GM18870 (cell line): ENCODE measurements at regions not wholly inside any gene's neighbourhood (a gene's known extent, or its start where the extent isn't known, plus 50 kb on each side); places are given as distances from the start of the nearest gene placed in this dataset.
"Not testable (repeated sequence)": the region's sequence is repeated elsewhere in the genome, so short reads cannot be mapped to it uniquely, and the experiment has no call there.

ENCODE experiments used
- ATAC-seq: cut with Tn5 transposase; IDR thresholded peaks from one replicate; pipeline ENCODE4 v1.9.1; 2021; ENCODE audit warnings: moderate library complexity; ENCODE audit not compliant: unreplicated experiment

DNA sequence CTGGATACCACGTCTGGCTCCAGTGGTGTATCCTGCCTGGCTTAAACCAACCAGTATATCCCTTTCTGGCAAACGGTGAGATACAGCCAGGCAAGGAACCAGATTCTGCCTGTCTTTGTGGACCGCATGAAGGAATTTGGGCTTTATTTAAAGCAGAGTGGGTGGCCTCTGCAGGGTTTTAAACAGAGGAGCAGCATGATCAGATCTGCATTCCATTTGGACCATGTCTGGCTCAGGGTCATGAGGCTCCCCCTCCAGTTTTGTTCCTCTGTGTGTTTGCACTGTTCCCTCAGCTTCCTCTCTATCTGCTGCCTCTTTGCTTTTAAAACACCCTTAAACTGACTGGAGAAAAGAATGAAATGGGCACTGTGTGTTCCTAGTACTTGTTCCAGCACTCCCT is 195.0 kb downstream of the GIPC2 start:
- ATAC-seq = no peak

DNA sequence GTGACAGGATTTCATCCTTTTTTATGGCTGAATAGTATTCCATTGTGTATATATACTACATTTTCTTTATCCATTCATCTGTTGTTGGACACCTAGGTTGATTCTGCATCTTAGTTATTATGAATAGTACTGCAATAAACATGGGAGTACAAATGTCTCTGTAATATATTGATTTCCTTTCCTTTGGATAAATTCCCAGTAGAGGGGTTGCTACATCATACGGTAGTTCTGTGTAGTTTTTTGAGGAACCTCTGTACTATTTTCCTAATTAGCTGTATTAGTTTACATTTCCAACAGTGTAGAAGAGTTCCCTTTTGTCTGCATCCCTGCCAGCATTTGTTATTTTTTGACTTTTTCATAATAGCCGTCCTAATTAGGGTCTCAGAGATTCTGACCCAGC is 201.3 kb downstream of the GIPC2 start:
- no peak for ATAC-seq

DNA sequence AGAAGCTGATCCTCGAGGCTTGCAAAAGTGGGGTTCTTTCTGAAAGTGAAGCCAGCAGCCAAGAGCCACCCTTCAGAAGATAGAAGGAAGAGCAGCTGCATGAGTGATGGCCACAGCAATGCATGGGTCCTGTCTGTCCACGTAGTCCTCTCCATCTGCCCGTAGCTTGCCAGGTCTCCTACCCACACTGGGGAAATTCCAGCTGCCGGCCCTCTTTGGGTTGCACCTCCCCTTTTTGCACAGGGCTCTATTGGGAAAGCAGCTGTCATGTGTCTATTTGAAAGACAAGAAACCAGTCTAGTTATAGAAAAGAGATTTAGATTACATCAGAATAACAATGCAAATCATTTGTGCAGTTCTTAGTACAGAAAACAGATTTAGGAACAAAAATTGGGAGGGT is 204.4 kb downstream of the GIPC2 start:
- no peak for ATAC-seq

DNA sequence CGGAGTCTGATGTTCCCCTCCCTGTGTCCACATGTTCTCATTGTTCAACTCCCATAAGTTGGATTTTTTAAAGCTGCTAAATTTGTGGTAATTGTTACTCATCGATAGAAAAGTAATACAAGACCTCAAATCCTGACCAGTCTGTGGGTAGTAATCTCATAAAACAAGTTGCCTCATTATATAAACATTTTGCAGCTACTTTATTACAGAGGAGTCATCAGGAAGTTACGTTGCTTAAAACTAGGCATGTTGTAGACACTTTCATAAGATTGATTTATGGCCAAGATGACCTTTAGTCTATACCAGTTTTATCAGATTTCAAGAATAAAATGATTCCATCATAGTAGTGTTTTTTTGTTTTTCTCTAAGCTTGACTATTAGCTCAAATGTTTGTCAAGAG is 208.8 kb downstream of the GIPC2 start:
- ATAC-seq = no peak

DNA sequence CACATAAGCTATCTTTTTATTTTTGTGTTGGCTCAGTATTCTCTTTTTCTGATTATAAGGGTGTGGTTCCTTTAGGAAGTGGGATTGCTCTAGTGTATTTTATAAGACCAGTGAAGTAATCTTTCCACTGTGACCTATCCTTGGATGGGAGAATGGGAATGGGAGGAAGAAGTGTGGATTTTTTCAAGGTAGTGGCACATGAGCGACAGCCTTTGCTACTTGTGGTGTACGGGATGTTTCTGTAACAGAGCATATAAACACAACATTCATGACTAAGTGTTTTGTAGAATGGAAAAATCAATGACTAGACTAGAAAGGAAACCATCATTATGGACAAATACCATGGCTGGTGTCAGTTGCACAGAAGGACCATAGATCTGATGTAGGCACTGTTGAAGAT is 209.6 kb downstream of the GIPC2 start:
- ATAC-seq = no peak

DNA sequence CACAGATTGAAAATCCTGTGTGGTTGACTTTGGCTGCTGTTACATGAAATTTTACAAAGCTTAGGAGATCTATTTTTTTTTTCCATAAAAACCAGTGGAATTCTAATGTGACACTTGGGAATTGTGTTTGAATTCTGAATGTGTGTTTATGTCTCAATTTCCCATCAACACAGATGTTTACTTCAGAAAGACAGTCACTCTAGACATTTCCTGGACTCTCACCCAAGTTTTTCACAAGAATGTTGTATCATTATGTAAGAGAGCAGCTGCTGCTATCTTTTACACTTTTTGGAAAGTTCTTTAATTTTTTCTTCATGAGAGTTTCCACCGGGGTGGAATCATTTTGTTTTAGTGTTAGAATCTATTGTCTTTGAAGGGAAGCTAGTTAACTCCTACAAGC is 210.1 kb downstream of the GIPC2 start:
- no peak for ATAC-seq

DNA sequence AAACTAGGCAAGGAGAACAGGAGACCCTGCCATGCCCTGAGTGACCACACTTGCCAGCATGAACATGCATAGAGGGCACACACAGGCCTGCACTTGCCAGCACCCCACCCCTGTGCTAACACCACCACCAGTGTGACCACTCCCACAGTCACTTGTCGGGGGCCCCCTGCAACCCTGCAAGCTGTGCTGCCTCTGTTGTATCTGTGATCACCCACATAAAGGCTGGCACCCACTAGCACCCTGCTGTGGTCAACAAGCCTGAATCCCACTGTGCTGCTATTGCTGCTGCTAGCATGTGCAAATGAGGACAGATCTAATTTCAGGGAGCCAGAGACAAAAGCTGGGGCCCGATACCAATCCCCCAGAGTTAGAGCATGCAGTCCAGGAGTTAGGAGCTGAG is 217.7 kb downstream of the GIPC2 start:
- ATAC-seq = no peak

DNA sequence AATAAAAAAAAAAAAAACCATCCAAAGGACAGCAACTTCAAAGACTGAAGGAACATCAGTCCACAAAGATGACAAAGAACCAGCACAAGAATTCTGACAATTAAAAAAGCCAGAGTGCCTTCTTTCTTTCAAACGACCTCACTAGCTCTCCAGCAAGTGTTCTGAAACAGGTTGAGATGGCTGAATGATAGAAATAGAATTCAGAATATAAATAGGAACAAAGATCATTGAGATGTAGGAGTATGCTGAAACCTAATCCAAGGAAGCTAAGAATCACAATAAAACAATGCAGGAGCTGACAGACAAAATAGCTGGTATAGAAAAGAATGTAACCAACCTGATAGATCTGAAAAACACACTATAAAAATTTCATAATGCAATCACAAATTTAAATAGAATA is 218.2 kb downstream of the GIPC2 start:
- ATAC-seq = no peak

DNA sequence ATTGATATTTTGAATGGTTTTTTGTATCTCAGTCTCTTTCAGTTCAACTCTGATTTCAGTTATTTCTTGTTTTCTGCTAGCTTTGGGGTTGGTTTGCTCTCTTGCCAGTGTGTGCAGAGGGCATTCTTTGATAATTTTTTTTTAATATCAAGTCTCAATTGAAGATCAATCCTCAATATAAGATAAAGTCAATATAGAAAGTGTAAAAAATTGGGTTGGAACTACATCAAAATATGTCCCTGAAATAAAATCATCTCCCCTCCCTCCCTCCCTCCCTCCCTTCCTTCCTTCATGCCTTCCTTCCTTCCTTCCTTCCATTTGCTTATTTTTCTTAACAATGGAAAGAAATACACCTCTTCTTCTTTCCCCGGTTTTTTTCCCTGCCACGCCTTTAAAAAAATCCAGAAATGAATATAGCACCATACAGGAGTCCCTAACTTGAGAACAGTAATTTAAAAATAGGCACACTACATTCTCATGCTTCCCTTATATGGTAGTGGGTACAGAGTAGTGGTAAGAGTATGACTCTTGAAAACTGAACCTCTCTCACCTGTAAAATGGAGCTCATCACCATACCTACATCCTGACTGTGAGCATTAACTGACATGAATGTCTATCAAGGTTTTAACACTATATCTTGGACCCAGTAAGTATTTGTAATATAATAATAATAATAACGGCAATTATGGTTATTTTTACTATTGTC is 221.9 kb downstream of the GIPC2 start:
- no peak for ATAC-seq

DNA sequence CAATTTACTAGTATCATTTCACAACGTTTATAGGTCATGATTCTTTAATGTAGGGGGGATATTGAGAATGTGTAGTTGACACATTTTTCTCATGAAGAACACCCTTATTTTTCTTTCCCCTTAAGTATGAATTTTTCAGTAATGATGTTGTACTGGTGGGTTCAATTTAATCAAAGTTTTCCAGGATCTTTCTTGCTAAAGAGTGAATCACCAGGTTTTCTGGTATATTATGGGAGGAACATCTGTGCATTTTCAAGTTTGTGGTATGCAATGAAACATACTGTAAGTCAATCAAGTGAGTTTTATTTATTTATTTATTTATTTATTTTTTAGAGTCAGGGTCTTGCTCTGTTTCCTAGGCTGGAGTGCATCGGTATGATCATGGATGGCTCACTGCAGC is 221.2 kb upstream of the PTGFR start:
- ATAC-seq = no peak

DNA sequence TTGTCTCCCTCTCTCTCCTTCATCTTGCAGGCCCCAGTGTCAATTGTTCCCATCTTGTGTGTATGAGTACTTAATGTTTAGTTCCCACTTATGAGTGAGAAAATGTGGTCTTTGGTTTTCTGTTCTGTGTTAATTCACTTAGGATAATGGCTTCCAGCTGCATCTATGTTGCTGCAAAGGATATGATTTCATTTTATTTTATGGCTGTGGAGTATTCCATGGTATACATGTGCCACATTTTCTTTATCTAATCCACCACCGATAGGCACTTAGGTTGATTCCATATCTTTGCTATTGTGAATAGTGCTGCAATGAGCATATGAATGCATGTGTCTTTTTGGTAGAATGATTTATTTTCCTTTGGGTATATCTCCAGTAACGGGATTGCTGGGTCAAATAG is 219.4 kb upstream of the PTGFR start:
- ATAC-seq = not testable (repeated sequence)

DNA sequence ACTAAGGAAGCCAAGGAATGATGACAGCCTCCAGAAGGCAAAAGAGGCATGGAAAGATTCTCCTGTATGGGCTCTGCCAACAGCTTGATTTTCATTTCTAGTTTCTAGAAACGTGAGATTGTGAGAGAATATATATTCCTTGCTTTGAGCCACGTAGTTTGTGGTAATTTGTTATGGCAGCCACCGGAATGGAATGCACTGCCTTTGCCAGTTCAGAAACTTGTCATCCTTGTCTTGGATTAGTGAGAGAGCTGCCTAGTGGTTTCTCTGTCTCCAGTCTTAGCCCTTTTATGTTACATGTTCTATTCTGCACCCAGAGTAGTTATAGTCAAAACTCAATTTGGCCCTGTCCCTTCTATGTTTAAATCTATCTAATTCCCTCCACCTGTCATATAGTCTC is 216.0 kb upstream of the PTGFR start:
- ATAC-seq = no peak

DNA sequence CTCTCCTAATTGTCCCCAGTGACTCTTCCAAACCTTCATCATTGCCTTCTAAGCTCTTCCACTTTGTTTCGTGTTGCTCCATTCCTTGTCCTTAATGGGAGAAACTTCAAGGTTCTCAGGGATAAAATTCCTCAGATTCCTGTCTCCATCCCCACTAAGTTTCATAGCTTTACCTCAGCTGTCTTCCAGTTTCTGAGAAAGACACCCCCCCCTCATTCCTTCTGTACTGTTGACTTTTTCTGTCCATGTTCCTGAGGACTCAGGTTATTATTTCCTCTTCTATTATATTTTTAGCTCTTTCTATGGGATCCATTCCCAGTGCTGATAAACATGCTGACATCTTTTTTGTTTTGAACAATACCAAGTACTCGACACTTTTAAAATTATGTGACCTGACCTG is 215.3 kb upstream of the PTGFR start:
- ATAC-seq = no peak

DNA sequence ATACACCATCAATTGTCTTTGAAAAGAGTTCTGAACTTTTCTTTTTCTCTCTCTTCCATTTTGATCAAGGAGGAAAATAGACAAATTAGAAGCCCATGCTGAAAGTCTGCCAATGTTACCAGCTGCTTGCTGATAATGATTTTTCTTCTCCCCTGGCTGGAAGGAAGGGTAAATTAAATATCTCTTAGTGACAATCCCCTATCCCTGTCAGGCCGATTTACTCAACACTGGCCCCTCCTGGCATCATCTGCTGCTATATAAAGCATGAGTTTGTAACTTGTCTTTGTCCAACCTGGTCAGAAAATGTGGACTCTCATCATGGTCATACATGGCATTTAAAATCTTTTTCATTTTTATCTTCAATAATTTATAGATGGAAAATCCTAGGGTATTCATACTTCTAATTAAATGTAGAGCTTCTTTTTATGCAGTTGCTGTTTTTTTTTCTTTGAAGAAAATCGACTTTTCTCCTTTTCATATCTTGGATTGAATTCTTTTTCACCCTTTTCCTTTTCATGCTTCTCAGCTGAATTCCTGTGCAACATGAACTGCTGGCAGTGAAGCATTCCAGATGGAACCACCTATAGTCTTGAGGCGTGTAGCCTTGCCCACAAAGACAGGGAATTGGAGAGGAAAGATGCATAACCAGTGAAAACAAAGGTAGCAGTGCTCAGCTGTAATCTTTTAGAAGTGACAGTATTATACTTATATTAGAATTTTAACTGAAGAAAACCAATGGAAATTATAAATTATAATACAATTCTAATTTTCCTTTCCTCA is 214.7 kb upstream of the PTGFR start:
- no peak for ATAC-seq

DNA sequence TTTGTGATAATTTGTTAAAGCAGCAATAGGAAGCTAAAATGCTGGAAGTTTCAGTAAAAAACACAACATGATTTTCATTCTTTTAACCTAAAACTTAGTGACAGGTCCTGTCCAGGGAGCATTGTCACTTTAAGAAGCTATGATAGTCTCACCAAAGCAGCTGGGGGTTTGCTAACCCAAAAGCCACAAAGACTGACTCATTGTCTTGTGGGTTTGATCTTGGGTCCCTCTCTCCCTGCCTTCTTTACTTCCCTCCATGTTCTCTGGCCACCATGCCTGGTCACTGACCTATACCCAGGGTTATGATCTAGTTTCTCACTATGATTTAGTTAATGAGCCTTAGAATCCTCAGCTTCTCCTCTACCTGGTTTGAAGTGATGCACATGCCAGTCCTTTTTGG is 213.5 kb upstream of the PTGFR start:
- ATAC-seq = peak; percentile 83

DNA sequence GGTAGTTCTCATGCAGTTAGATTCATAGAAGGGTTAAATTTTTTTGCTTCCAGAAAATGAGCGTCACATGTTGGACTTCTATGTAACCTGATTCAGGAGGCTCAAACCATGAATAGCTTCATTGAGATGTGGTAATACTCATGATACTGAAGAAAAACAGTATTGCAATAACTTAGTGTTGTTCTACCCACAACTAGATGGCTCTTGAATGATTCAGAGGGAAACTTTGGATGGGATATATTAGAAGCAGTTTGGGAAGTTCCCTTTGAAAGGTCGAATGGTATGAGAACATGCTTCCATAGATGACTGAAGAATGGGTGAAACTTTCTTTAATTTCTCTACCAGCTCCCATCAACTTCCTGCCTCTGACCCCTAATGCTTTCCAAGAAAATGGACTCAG is 211.7 kb upstream of the PTGFR start:
- ATAC-seq = no peak

DNA sequence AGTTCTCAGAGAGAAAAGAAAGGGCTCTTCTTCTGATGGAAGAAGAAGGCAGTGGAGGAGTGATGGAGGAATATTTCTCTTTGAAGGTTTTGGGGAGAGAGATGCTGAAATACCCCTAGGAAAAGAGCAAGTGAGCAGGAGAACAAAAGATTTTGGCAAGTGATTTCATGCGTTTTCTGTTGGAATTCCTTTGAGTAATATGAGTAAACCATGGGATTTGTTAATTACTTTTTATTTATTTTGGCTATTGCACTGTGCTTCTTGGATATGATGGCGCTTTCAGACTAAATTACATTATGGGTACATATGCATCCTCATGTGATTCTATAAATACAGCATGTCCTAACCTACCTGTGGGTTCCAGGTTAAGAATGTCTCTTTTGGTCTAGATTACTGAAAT is 210.1 kb upstream of the PTGFR start:
- no peak for ATAC-seq

DNA sequence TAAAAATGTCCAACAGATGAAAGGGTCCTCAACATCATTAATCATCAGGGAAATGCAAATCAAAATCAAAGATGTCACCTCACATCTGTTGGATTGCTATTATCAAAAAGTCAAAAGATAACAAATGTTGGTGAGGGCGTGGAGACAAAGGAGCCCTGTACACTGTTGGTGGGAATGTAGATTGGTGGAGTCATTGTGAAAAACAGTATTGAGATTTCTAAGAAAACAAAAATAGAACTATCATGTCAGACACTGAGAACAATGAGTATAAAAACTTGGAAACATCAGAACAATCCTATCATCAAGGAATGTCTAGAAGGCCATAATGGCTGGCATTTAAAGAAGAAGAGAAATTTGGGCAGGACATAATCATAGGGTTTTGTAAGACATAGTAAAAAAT is 209.2 kb upstream of the PTGFR start:
- peak; percentile 50 for ATAC-seq

DNA sequence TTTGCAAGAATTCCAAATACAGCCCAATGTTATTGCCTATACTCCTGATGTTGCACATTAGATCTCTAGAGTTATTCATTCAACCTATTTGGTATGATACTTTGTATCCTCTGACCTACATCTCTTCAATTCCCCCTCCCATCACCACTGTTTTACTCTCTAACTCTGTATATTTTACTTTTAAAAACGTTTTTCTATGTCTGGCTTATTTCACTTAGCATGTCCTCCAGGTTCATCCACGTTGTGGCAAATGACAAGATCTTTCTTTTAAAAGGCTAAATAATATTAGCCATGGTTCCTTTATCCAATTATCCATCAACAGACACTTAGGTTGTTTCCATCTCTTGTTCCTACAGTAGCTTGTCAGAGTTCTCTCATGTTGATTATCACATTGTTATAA is 207.1 kb upstream of the PTGFR start:
- ATAC-seq = no peak

DNA sequence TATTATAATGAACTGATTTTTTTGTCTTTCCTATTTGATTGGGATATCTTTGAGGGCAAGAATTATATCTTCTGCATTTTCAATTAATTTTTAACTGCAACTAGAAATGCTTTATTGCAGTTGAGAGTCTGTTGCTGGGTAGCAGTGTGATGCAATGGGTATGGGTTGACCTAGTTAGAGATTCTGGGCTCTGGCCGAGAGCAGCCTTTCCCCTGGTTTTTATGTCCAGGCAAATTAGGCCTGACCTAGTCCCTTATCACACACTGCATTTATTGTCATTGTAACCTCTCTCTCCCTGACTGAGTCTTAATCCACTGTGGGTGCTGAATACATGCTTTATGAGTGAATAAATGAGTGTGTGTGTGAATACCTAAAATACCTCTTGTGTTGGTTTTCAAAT is 206.4 kb upstream of the PTGFR start:
- ATAC-seq = no peak

DNA sequence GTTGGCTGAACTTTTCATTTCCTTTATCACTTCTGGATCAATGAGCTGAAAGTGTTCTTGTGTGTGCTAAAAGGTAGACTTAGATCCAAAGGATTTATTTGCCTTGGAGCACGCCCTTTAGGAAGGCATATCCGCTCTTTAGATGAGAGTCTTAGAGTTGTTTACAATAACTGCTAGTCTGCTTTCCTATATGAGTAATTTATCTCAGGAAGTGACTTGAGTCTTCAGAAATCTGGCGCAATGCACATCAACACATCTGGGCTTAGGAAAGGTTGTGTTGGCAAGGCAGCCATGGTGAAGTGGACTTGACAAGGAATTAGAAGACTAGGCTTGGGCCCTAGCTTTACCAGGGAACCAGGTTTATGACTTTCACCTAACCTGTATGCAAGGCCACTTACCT is 204.1 kb upstream of the PTGFR start:
- no peak for ATAC-seq

DNA sequence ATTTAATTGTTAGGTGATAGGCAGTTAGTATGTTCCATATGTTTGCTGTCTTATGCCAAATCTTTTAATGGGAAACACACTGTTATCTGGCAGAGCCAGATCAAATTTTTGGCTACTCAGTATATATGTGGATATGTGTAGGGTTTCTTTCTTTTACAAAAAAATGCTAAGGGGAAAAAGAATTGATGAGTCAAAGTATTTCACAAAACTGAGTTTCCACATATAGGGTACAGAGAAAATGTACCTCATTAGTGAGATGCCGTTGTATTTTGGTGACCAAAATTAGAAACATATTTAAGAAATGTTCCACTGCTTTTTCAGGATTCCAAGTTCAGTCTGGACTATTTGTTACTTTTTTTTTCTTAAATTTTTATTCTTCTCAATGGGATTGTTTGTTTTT is 201.2 kb upstream of the PTGFR start:
- no peak for ATAC-seq

DNA sequence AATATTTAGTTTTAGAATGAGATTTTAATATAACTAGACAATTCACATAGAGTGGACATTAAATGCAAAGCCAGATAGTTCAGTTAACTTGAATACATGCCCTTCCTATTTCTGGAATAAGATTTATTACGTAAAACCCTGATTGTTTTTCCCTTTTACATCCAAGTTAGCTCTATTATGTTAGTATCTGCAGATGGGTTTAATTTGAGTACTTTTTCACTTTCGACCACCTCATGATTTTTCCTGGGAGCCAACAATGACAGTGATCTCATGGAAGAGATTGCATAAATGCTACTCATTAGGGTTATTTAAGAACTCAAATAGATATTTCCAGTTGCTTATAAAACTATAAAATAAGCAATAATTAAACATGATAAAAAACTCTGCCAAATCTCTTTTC is 199.4 kb upstream of the PTGFR start:
- ATAC-seq = no peak
